SW 1271 (cell line): ENCODE measurements at regions not wholly inside any gene's neighbourhood (a gene's known extent, or its start where the extent isn't known, plus 50 kb on each side); places are given as distances from the start of the nearest gene placed in this dataset.

Experiments
- DNase-seq, 2 experiments: peaks; one replicate each; lab custom pipeline; 2025; lab: John Stamatoyannopoulos, UW

DNA sequence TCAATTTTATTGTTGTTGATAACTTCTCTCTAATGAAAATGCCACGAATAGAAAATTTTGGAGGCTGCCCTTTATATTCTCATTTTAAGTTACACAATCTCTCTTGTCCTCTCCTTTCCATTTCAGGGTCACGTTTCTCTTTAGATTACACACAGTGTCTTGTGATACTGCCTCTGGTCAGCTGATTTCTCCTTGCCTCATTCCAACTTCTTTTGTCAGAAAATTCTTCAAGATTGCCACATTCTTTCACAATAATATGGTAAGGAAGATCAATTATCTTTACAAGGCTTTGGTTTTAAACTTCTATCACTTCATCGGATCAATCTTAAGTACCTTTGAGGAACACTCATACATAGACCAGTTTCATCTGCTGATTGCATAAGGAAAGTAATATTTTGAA lies 370.3 kb downstream of the RFPL4B start:
- no peak for DNase-seq

DNA sequence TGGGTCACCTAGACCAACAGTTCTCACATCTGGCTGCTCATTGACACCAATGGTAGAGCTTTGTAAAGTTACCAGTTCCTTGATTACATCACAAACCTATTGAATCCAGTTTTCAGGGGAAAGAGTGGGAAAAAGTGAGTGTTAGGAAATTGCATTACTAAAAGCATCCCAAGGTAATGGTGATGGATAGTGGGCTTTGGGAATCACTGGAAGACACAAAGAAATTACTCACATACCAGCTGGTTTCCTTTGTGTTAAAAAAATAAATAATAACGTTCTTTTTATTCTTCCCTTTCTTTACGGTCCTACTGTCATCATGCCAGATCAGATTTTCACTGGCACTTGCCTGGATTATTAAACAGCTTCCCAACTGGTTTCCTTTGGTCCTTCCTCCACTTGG lies 370.7 kb downstream of the RFPL4B start:
- no peak for DNase-seq

DNA sequence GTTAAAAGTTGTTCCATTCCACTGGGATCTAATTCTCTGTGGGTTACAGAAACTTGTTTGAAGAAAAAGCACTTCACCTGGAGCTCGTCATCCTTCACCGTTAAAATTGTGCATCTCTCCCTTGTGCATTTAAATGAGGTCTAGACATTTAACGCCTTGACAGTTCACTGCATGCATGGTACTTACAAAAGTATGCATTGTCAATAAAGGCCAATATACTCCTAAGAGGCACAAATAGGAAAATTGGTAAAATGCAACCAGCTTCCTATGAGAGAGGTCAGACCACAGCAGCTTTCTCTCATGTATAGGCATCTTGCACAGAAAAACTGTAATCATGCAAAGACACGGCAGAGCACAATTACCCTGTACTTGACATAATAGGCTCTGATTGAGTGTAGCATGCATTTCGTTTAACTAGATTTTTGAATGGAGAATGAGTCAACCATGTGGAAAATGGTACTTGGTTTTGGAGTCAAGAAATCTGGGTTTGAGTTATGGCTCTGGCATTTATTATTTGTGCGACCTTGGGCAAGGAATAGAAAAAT lies 378.5 kb downstream of the RFPL4B start:
- no peak for DNase-seq

DNA sequence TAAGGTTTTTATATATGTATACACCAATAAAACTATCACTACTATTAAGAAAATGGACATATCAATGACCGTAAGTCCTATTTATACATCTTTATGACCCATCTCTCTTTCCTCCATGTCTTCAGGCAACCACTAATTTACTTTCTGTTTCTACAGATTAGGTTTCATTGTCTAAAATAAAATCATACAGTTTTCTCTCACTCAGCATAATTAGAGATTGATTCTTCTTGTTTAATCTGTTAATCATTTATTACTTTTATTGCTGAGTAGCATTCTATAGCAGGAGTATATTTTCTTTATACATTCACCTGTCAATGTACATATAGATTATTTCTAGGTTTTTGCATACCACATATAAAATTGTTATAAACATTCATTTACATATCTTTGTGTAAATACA lies 388.0 kb downstream of the RFPL4B start:
- DNase-seq: no peak

DNA sequence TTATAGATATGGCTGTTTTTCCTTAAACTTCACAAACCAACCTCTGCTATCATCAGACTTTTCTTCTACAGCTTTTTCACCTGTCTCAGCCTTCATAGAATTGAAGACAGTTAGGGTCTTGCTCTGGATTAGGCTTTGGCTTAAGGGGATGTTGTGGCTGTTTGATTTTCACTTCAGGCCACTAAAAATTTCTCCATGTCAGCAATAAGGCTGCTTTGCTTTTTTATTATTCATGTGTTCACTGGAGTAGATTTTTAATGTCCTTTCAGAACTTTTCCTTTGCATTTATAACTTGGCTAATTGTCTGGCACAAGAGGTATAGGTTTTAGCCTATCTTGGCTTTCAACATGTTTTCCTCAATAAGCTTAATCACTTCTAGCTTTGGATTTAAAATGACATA lies 392.6 kb downstream of the RFPL4B start:
- no peak for DNase-seq

DNA sequence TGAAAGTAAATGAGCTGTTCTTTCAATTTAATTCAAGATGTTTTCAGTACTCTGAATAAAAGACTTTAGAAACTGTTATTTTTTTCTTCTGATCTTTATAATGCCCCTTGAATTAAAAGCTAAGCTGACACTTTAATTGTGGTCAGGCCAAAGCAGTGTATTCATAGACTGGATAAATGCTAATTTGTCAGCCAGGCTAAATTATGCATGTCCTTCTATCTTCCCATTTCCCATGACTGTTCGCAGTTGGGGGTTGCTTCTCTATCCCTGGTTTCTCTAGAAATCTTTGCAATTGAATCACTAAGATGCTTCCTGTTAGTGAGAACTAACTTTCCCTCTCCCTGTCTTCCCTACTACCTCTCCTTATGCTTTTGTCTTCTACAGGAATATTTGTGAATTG lies 396.2 kb downstream of the RFPL4B start:
- no peak for DNase-seq

DNA sequence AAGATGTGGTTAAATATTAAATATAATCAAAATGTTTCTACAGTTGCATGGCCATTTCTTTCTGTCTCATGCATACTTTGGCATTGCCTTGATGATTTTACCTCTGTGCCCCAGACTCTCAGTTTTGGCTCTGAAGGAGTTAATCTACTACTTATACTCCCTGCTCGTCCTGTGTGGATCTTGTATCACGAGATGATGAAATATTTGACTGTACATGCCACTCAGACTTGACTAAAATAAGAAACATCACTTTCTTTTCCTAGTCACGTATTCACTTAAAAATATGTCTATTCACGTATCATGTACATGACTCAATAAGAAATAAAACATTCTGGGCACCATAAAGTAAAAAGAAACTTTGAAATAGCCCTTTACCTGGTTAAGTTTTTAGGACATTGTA lies 397.7 kb downstream of the RFPL4B start:
- no peak for DNase-seq

DNA sequence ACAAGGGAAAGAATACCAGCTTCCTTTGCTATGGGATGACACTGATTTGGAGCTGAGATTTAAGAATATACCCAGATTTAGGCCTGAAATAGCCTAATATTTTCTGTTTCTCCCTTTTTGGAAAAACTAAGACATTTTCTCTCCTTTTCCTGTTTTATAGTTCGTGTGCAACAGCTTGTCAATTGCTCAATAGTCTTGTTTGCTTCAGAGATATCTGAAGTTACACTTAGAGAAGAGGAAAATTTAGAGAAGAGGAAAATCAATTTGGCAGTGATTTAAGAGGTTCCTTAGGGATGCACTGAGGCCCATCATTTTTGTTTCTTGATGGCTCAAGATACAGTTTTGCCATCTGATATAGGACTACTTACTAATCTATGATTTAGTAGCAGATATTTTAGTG lies 398.6 kb downstream of the RFPL4B start:
- DNase-seq: no peak

DNA sequence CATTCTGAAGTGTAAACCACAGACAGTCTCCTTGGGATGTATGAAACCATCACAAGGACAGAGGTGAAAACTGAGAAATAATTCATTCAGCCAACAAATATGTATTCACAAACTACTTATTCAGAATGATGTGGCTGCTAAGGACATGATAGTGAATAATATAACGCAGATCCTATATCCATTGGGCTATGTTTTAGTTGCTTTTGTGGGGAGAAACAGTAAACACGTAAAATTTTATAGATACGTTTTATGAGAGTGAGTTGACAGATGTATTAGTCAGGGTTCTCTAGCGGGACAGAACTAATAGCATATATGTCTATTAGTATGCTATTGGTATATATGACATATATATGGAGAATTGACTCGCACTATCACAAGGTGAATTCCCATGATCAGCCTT lies 402.5 kb downstream of the RFPL4B start:
- DNase-seq: no peak

DNA sequence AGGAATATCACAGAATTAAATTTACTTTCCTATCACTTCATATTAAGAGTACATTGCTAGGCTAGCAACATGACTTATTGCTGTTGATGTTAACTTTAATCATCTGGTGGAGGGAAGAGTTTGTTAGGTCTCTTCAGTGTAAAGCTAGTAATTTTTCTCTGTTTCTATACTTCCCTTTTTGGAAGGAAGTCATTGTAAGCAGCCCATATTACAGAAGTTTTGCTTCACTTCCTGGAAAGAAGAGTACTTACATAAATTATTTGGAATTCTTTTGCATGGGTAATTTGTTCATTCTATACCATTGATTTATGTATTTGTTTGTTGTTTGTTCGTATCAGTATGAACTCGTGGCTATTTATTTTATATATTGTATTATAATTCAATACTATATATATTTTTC lies 405.2 kb downstream of the RFPL4B start:
- no peak for DNase-seq

DNA sequence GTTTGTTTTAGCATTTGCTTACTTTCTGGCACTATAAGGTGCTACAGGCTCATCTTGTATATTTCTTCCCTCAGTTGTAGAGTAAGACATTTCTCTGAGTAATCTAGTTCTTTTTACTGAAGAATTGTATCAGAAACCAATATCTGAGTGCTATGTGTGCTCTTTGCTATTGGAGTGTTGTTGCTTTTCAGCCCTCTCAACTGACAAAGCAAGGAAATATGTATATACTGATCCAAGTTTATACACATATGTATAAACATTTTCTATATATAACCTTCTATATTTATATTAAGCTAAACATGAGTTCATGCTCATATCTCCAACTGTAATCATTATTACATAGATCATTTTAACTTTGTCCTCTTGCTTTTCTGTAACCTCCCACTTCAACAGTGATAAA lies 405.7 kb downstream of the RFPL4B start:
- no peak for DNase-seq

DNA sequence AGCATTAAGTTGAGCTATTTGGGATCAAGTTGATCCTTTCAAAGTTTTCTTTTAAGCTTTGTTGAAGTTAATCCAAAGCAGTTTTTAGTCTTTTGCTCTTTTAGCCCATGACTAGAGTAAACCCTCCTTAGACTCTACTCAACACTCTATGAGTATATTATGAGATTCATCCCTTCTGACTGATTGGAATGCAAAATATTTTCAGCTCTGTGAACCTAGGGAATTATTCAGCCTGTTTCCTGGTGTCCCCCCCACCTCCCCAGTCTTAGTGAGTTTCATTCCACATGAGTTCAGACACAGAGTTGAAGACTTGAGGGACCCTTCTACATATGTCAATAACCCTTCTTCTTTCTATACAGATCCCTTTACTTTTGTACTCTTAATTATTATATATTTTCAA lies 413.7 kb downstream of the RFPL4B start:
- DNase-seq: no peak

DNA sequence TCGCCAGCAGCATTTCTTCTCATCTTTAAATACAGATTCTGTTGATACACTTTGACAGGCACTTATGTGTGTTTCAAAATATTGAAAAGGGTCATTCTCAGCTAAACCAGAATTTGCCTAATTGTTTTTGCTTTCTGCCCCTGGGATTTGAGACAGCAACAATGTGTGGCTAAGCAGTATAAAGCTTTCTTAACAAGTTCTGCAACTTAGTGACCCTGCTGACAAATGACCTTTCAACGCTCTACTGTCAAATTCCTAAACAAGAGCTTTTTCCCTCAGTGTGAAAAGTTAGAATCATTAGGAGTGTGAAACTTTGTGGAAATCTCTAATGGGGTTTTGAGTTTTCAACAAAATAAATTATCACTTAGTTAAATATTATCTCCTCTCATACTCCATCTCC lies 414.6 kb downstream of the RFPL4B start:
- no peak for DNase-seq

DNA sequence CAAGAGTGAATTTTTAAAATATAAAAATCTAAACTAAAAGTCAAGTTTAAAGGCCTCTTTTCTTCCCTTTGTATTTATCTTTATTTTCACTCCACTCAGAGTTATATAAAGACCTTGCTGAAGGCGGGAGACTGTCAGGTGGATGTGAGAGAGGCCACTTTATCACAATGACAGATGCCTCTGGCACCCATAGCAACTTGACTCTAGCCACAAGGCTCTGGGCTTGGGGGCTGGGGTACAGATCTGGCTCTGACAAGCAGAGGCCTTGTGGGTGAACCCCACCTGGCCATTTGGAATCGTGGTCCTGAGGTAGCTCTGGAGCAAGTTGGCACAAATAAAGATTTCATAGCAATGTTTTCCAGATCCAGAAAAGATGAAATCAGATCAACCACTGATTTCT lies 417.2 kb downstream of the RFPL4B start:
- DNase-seq: no peak

DNA sequence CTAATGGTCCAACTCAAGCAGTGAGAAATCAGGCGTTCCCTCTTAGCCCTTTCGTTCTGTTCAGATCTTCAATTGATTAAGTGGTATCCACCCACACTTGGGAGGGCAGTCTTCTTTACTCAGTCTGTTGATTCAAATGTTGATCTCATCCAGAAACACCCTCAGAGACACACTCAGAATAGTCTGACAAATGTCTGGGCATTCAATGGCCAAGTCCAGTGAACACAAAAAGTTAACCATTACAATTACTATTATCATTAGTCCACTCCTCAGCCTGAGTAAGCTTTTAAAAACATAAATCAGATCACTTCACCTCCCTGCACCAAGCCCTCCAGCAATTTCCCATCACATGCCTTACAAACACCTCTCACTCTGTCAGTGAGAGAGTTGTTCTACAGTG lies 423.2 kb downstream of the RFPL4B start:
- DNase-seq: no peak

DNA sequence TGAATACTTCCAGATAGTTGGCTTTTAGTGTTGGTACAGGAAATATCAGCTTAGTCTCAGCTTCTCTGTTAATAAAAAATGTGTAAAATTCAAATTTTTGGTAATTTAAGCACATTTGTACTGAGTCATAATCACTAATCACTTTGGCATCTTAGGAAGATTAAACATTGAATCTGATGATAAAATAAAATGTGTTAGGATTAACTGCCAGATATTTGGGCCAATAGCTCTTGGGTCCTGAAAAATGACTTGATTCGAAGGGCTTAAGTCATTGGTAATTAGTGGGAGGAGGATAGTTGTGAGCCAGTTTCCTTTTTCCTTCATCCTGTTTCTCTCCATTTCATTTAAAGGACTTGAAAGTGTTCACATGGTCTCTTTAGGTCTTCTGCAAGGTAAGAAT lies 426.1 kb downstream of the RFPL4B start:
- no peak for DNase-seq

DNA sequence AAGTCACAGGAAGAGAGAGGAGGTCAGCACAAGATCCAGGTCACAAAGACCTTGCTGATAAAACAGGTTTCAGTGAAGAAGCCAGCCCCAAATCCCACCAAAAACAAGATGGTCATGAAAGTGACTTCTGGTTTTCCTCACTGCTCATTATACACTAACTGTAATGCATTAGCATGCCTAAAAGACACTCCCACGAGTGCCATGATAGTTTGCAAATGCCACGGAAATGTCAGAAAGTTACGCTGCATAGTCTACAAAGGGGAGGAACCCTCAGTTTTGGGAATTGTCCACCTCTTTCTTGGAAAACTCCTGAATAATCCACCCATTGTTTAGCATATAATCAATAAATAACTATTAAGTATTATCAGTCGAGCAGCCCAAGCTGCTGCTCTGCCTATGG lies 427.2 kb downstream of the RFPL4B start:
- DNase-seq: no peak

DNA sequence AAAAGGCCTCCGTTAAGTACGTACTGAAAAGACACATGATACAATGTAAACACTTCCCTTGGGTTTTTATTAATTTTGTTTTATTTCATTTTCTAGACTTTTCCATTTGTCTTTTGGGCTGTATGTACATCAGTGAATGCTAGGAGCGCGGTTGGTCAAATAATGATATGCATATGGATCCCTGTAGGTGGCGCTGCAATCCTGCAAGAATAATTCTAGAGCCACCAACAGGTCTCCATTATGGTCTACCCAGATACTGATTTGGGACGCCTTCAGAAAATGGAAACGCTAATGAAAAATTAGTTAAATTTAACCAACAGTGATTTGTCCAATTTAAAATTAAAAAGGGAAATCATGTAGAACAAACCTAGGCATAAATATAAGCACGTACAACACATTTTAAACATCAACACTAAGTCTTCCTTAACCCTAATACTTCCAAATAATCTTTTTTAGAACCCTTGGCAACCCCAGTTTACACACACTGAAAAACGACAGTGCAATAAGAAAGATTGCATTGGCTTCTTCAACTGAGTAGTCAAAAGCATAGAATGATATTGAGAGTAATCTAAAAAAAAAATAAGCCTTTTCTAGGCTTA lies 433.5 kb downstream of the RFPL4B start:
- peak; percentile 38 to 70 for DNase-seq

DNA sequence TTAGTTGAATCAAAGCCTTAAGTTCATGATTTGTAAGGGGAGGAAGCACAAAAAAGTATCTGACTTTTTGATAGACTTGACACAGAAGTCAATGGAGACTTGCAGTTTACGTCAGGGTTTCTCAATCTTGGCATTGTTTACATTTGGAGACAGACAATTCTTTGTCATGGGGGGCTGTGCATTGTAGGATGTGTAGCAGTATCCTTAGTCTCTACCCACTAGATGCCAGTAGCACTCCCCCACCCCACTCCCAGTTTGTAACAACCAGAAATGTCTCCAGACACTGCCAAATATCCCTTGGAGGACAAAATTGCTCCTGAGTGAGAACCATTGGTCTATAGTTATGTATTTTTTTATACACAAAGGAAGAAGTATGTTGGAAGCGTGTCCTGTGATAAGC lies 434.1 kb downstream of the RFPL4B start:
- no peak for DNase-seq

DNA sequence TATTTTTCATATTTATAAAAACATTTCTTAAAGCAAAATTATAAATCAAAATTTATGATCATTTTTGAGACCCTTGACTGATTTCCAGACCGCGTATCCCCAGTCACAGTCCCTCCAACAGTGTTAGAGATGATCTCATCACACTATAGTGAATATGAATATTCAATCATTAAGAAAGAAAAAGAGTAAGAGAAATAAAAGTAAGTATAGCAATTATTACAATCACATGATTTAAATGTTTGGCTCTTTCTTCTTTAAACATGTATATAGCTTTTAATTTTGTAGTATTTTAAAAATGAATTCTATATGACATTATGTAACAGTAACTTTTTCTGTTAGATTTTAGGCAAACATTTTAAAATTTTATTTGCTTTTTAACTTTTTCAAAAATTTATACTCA lies 438.3 kb downstream of the RFPL4B start:
- no peak for DNase-seq

DNA sequence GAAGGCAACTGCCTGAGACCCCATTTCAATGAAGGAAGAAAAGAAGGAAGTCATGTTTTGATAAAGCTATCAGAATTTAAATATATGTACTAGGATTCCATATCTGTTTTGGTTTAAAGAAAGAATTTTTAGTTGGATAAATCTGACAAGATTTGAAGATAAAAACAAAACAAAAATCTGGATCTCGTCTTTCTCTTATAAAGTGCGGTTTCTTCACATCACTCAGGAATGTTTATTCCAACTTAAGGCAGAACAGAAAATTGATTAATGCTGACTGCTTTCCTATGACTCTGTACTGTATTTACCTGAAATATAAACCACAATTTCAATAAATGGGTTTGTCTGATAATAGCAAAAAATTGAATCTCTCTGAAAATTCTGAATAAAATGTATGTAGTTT lies 439.7 kb downstream of the RFPL4B start:
- no peak for DNase-seq

DNA sequence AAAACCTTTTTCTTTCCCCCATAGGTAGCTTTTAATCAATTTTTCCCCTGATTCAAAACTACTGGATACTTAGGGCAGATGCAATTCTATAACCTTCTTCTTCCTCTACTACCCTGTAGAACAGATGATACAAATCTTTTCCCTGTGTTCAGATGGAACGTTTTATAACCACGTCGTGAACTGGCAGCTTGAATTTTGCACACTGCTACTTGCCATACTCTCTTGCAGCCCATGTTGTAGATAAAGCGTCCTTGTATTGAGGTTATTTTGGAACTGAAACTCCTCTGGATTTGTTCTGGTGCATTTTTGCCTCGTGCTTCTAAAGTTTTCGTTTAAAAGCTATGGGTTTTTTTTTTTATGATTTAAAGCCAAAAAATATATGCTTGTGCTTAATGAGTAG lies 440.2 kb downstream of the RFPL4B start:
- no peak for DNase-seq

DNA sequence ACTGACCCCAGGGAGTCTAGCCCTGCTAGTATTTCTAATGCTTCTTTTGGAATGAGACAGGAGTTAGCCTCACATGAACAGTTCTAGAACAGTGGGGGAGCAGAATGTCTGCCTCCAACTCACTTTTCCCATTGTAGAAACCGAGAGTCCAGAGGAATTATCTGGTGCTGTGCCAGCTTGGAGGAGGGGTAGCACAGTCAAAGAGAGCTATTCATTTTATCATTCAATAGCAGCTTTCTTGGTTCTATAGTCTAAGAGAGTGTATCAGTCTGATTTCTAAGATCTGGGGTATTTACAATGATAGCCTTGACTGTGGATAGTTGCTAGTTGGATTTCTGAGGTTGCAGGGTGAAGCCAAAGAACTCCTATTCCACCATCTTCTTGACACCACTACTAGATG lies 448.2 kb downstream of the RFPL4B start:
- DNase-seq: no peak

DNA sequence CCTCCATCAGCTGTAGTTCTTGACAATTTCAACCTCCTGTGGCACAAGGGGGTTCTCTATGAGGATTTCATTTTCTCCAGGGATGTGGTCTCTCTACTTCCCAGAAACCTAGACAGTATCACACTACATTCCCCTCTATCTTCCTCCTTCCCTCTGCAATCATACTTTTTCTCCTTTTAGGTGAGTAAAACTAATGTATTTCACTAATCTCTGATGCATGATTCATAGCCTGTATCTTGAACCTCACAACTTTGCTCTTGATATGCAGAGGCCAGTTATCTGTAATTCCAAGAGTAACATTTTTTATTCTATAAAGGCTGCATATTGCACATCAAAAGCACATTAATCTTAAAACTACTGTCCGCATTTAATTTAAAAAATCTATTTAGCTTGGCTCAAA lies 449.6 kb downstream of the RFPL4B start:
- no peak for DNase-seq

DNA sequence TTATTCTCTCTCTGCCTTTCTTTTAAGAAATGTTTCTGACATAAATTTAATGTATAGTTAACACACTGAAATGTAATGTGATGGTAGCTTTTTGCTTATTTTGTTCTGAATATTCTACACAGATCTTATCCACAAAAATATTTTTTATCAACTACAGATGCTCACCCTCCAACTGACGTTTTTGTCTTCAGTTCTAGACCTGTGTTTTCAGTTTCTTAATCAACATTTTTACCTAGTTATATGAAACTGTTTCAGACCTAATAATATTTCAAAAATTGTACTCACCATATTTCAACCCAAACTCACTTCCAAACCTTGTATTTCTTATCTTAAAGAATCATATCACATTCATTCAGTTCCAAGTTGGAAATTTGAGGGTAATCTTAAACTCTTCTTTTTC lies 452.8 kb downstream of the RFPL4B start:
- no peak for DNase-seq
